K562 (cell line): ENCODE measurements at regions not wholly inside any gene's neighbourhood (a gene's known extent, or its start where the extent isn't known, plus 50 kb on each side); places are given as distances from the start of the nearest gene placed in this dataset.

Experiments used
- EP300 ChIP-seq: IDR thresholded peaks from 2 replicates; pipeline ENCODE4 v1.6.1; 2012; ENCODE audit warnings: low read length, improper control_type of control experiment
- GABPA ChIP-seq: fragments of 200-800 bp; sonication (Bioruptor generic); conservative IDR thresholded peaks from 2 replicates; pipeline ENCODE4 v1.6.1; 2016; ENCODE audit warnings: low read depth, missing genetic modification characterization, missing compliant biosample characterization
- POLR2A ChIP-seq: fragments of 450-650 bp; conservative IDR thresholded peaks from 2 replicates; pipeline ENCODE4 v1.6.1; 2016
- POLR2AphosphoS5 ChIP-seq: IDR thresholded peaks from 2 replicates; pipeline ENCODE4 v1.6.1; 2011; ENCODE audit warnings: mild to moderate bottlenecking, low read depth, low read length, moderate library complexity; ENCODE audit not compliant: control insufficient read depth, insufficient read depth
- SMARCA5 ChIP-seq: fragments of 450-650 bp; IDR thresholded peaks from 2 replicates; pipeline ENCODE4 v1.6.1; 2016
- SRF ChIP-seq, 2 experiments: fragments of 250-450, 450-650 bp in 1 of 2; sonication (Bioruptor Pico) in 1 of 2; sonication (generic) in 1 of 2; formaldehyde crosslinking; IDR thresholded peaks; 2 replicates each; pipeline versions ENCODE4 v1.5.0 to v1.5.1; 2020 to 2022; ENCODE audit warnings: mild to moderate bottlenecking in 1 of 2, missing genetic modification reagents in 1 of 2
- ZNF431 ChIP-seq: sonication (generic); formaldehyde crosslinking; IDR thresholded peaks from 2 replicates; pipeline ENCODE4 v1.8.0; 2022; ENCODE audit warnings: mild to moderate bottlenecking, missing genetic modification reagents
- TF ChIP-seq, protein P1 (sequence below): sonication (generic); formaldehyde crosslinking; IDR thresholded peaks from 2 replicates; pipeline ENCODE4 v1.9.0; 2022; ENCODE audit warnings: mild to moderate bottlenecking, missing genetic modification reagents
- TF ChIP-seq, protein P2 (sequence below): fragments of 250-450 bp; sonication (Bioruptor Pico); IDR thresholded peaks from 2 replicates; pipeline ENCODE4 v1.5.0; 2021
- TF ChIP-seq, protein P3 (sequence below), 2 experiments: fragments of 450-650 bp in 1 of 2; sonication (generic) in 1 of 2; formaldehyde crosslinking in 1 of 2; IDR thresholded peaks; 2 replicates each; pipeline versions ENCODE4 v1.7.1 to v1.9.0; 2016 to 2022; ENCODE audit warnings: inconsistent platforms in 1 of 2, mild to moderate bottlenecking in 1 of 2, missing genetic modification reagents in 1 of 2

DNA sequence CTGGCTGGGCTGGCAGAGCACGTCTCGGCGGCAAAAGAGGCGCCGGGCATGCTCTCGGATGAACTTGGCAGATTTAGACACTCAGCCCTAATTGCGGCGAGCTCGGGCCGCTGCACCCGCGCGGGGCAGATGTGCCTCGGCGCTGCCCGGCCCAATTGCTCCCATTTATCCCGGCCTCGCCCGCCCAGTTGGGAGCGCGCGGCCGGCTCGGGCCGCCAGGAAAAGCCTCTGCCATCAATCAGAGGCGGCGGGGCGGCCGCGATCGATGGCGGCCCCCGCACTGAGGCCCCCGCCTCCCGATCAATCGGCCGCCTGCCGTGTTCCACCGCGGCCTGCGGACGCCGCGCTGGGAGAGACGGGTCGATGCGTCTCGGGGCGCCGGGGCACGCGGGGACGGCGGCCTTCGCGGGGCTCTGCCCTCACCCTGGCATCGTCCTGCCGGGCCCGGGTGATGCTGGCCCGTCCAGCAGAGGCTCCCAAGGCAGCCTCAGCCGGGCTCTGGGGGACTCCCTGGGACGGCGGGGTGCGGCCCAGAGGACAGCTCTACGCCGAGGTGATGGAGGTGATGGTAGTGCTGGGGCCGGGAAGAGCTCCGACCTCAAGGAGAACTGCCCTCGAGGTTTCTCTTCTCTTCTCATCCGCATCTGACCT, 200.9 kb upstream of the N4BP1 start:
- TF ChIP-seq SMARCA5 (no peak), POLR2AphosphoS5 (no peak), SRF (CRISPR knock-in tag; IDR thresholded peaks at IDR 0.05) (no peak), EP300 (no peak), GABPA (tag) (no peak), POLR2A (no peak), ZNF431 (CRISPR knock-in tag) (no peak)
- TF ChIP-seq, protein P1, sequence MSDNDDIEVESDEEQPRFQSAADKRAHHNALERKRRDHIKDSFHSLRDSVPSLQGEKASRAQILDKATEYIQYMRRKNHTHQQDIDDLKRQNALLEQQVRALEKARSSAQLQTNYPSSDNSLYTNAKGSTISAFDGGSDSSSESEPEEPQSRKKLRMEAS (CRISPR knock-in tag) = no peak
- TF ChIP-seq, protein P2, sequence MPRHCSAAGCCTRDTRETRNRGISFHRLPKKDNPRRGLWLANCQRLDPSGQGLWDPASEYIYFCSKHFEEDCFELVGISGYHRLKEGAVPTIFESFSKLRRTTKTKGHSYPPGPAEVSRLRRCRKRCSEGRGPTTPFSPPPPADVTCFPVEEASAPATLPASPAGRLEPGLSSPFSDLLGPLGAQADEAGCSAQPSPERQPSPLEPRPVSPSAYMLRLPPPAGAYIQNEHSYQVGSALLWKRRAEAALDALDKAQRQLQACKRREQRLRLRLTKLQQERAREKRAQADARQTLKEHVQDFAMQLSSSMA (CRISPR knock-in tag) = no peak
- TF ChIP-seq, protein P3, sequence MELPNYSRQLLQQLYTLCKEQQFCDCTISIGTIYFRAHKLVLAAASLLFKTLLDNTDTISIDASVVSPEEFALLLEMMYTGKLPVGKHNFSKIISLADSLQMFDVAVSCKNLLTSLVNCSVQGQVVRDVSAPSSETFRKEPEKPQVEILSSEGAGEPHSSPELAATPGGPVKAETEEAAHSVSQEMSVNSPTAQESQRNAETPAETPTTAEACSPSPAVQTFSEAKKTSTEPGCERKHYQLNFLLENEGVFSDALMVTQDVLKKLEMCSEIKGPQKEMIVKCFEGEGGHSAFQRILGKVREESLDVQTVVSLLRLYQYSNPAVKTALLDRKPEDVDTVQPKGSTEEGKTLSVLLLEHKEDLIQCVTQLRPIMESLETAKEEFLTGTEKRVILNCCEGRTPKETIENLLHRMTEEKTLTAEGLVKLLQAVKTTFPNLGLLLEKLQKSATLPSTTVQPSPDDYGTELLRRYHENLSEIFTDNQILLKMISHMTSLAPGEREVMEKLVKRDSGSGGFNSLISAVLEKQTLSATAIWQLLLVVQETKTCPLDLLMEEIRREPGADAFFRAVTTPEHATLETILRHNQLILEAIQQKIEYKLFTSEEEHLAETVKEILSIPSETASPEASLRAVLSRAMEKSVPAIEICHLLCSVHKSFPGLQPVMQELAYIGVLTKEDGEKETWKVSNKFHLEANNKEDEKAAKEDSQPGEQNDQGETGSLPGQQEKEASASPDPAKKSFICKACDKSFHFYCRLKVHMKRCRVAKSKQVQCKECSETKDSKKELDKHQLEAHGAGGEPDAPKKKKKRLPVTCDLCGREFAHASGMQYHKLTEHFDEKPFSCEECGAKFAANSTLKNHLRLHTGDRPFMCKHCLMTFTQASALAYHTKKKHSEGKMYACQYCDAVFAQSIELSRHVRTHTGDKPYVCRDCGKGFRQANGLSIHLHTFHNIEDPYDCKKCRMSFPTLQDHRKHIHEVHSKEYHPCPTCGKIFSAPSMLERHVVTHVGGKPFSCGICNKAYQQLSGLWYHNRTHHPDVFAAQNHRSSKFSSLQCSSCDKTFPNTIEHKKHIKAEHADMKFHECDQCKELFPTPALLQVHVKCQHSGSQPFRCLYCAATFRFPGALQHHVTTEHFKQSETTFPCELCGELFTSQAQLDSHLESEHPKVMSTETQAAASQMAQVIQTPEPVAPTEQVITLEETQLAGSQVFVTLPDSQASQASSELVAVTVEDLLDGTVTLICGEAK (IDR thresholded peaks at IDR 0.05) = no peak
- TF ChIP-seq, protein P3 (CRISPR knock-in tag; IDR thresholded peaks at IDR 0.05) = no peak
